ENCODE measurements at regions not wholly inside any gene's neighbourhood (a gene's known extent, or its start where the extent isn't known, plus 50 kb on each side); places are given as distances from the start of the nearest gene placed in this dataset.

- H3K4me3 ChIP-seq = no peak overlapping the region
- H3K27me3 ChIP-seq = peaks cover 0 to 31% (median 0%) of the 10 kb centered on the region in 4 donors
- no peaks in the 10 kb centered on the region for H3K9me3 ChIP-seq
- no peak overlapping the region for H3K27ac ChIP-seq
- no peaks in the 10 kb centered on the region for H3K4me1 ChIP-seq
- WGBS, 2 donors = 81 to 84% methylated on average over 5 to 7 of the region's 8 CpGs
- intact Hi-C loops (cut with DNase I) = no loop called here
- TF ChIP-seq POLR2A (IDR thresholded peaks at IDR 0.05) = no peak
- TF ChIP-seq, protein P1, sequence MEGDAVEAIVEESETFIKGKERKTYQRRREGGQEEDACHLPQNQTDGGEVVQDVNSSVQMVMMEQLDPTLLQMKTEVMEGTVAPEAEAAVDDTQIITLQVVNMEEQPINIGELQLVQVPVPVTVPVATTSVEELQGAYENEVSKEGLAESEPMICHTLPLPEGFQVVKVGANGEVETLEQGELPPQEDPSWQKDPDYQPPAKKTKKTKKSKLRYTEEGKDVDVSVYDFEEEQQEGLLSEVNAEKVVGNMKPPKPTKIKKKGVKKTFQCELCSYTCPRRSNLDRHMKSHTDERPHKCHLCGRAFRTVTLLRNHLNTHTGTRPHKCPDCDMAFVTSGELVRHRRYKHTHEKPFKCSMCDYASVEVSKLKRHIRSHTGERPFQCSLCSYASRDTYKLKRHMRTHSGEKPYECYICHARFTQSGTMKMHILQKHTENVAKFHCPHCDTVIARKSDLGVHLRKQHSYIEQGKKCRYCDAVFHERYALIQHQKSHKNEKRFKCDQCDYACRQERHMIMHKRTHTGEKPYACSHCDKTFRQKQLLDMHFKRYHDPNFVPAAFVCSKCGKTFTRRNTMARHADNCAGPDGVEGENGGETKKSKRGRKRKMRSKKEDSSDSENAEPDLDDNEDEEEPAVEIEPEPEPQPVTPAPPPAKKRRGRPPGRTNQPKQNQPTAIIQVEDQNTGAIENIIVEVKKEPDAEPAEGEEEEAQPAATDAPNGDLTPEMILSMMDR (IDR thresholded peaks at IDR 0.05) = no peak
- no peak for DNase-seq
- no peaks in the 10 kb centered on the region for H3K36me3 ChIP-seq
These were observed 51.5 kb upstream of the PHF21B start for GRCh38 chr22:45061332-45061731.

DNA sequence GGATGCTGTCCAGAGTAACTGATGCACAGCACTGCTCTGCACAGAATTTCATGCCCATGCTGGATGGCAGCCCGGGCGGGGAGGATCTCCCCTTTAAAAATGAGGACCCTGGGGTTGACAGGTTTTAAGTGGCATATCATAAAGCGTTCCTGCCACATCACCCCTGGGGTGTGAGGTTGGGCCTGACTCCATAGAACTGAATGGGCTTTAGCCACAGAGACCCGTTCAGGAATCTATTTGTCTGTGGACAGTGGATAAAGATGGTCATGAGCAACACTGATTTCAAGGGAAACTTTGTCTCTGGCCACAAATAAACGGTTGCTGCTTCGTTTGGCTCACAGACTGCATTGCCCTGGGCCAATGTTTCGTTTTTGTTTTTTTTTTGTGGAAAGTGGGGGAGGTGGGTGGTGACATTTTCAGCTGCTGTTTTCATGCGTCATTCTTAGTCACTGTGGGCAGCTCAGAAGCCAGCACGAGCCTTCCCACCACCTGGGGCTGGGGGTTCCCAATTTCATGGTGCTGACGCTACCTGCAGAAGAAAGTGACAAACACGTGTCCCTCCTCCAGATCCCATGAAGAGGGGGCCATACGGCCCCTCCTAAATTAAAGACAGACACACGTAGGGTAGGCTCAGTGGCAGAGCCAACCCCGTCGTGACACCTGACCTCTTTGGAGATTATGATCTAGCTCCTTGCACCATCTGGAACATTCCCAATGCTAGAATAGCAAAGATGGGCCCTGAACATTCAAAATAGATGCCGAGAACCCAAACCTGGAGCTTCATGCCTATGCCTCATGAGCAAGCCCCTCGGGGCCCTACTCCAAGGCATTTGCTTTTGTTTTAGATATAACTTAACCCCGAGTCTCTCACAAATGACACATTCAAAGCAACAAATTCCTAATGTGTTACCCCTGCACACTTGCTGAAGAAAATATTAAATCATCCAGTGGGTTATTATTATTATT lies 54.8 kb upstream of the PHF21B start:
- Histone ChIP-seq H3K27me3 (peaks cover 0 to 37% (median 0%) of the 10 kb centered on the region in 4 donors), H3K27ac (no peak overlapping the region), H3K4me3 (no peak overlapping the region), H3K4me1 (no peaks in the 10 kb centered on the region), H3K9me3 (no peaks in the 10 kb centered on the region), H3K36me3 (no peaks in the 10 kb centered on the region)
- 37 to 49% methylated on average over 14 to 18 of the region's 18 CpGs for WGBS, 2 donors
- TF ChIP-seq, protein P1 (IDR thresholded peaks at IDR 0.05) = no peak
- no peak for TF ChIP-seq POLR2A (IDR thresholded peaks at IDR 0.05)
- no peak for DNase-seq
- intact Hi-C loops (cut with DNase I) = no loop called here

DNA sequence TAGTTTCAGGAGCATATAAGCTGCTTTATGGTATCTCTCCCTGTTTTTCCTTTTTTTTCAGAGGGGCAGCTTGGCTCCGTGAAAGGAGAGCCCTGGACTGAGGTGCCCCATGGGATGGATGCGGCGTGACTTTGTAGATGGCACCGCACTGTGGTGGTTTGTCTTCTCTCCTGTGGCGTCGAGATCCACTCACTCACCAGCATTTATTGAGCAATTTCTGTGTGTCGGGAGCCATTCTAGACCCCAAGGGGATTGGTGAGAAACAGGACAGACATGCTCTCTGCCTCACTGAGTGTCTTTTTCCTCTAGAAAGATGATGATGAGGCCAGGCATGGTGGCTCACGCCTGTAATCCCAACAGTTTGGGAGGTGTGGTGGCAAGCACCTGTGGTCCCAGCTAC lies 55.9 kb upstream of the PHF21B start:
- 83 to 97% methylated on average over 7 of the region's 8 CpGs for WGBS, 2 donors
- Histone ChIP-seq H3K4me3 (no peak overlapping the region), H3K9me3 (no peaks in the 10 kb centered on the region), H3K27ac (no peak overlapping the region), H3K27me3 (peaks cover 0 to 46% (median 0%) of the 10 kb centered on the region in 4 donors), H3K4me1 (no peaks in the 10 kb centered on the region), H3K36me3 (no peaks in the 10 kb centered on the region)
- intact Hi-C loops (cut with DNase I) = no loop called here
- no peak for TF ChIP-seq POLR2A (IDR thresholded peaks at IDR 0.05)
- TF ChIP-seq, protein P1 (IDR thresholded peaks at IDR 0.05) = no peak
- no peak for DNase-seq

GRCh38 chr22:45067731-45068130 lies 57.9 kb upstream of the PHF21B start:
- Histone ChIP-seq H3K4me1 (peaks cover 0 to 10% (median 5%) of the 10 kb centered on the region in 3 donors), H3K27ac (no peak overlapping the region), H3K4me3 (no peak overlapping the region), H3K9me3 (no peaks in the 10 kb centered on the region), H3K27me3 (peaks cover 0 to 54% (median 0%) of the 10 kb centered on the region in 4 donors), H3K36me3 (no peaks in the 10 kb centered on the region)
- TF ChIP-seq POLR2A (IDR thresholded peaks at IDR 0.05) = no peak
- TF ChIP-seq, protein P1 (IDR thresholded peaks at IDR 0.05) = no peak
- WGBS, 2 donors = 83 to 92% methylated on average over 1 of the region's 1 CpG
- intact Hi-C loops (cut with DNase I) = no loop called here
- DNase-seq = no peak

- no peak for DNase-seq
- H3K27me3 ChIP-seq = peaks cover 0 to 66% (median 0%) of the 10 kb centered on the region in 4 donors
- H3K9me3 ChIP-seq = no peaks in the 10 kb centered on the region
- no peaks in the 10 kb centered on the region for H3K36me3 ChIP-seq
- intact Hi-C loops (cut with DNase I) = no loop called here
- WGBS, 2 donors = 55 to 71% methylated on average over 4 of the region's 5 CpGs
- TF ChIP-seq POLR2A (IDR thresholded peaks at IDR 0.05) = no peak
- TF ChIP-seq, protein P1 (IDR thresholded peaks at IDR 0.05) = no peak
- no peak overlapping the region for H3K4me3 ChIP-seq
- peaks cover 0 to 17% (median 5%) of the 10 kb centered on the region in 3 donors for H3K4me1 ChIP-seq
- no peak overlapping the region for H3K27ac ChIP-seq
These were observed 60.1 kb upstream of the PHF21B start for GRCh38 chr22:45069925-45070324.

Measured in esophagus squamous epithelium (tissue), 5 donors.